Psoas muscle (tissue), 7 donors: ENCODE measurements at regions not wholly inside any gene's neighbourhood (a gene's known extent, or its start where the extent isn't known, plus 50 kb on each side); places are given as distances from the start of the nearest gene placed in this dataset.

ENCODE experiments used
- ATAC-seq, 4 donors: fragments of 200-7000 bp; cut with Tn5 transposase; one replicate each; pipeline ENCODE4 v1.9.1; 2020; ENCODE audit warnings: moderate library complexity in 3 of 4, mild to moderate bottlenecking in 2 of 4
- DNase-seq, 2 donors: peaks; one replicate each; pipeline ENCODE4 v3.0.0-alpha.2; 2020
- H3K27ac ChIP-seq: fragments of 200-600 bp; one replicate; pipeline ENCODE4 v1.8.0; 2022
- H3K27me3 ChIP-seq, 3 donors: fragments of 200-600 bp in 1 of 3; one replicate each; pipeline versions ENCODE4 v1.6.1 to v1.8.0; 2013 to 2022; ENCODE audit warnings: low read length in 2 of 3, mild to moderate bottlenecking in 2 of 3, moderate library complexity in 1 of 3; ENCODE audit not compliant: insufficient read depth in 3 of 3
- H3K36me3 ChIP-seq, 2 donors: fragments of 200-600 bp in 1 of 2; one replicate each; pipeline versions ENCODE4 v1.6.1 to v1.8.0; 2013 to 2022; ENCODE audit warnings: low read depth in 1 of 2, mild to moderate bottlenecking in 1 of 2, moderate library complexity in 1 of 2; ENCODE audit not compliant: insufficient read depth in 1 of 2
- H3K4me1 ChIP-seq: fragments of 200-600 bp; one replicate; pipeline ENCODE4 v1.8.0; 2022
- H3K4me3 ChIP-seq: fragments of 200-600 bp; one replicate; pipeline ENCODE4 v1.8.0; 2022; ENCODE audit warnings: mild to moderate bottlenecking
- H3K9me3 ChIP-seq: fragments of 200-600 bp; one replicate; pipeline ENCODE4 v1.8.0; 2022
- CTCF ChIP-seq: fragments of 200-600 bp; IDR thresholded peaks from one replicate; pipeline ENCODE4 v1.8.0; 2022; ENCODE audit warnings: antibody characterized with exemption
- WGBS, 3 donors: extraction: QIAGEN DNeasy Blood & Tissue Kit; methylation state at CpG; one replicate each; pipeline versions ENCODE4 v1.1.6 to v1.1.7; 2013; 5-methylcytosine and 5-hydroxymethylcytosine counted together
- intact Hi-C, 2 donors: fragments of 100-400 bp; cut with DNase I; formaldehyde crosslinking; loops; one replicate each; pipeline versions ENCODE4 v1.11.0 to v1.14.2; 2022
- donor health status: healthy with polysubstance abuse.
- donor health status: DM: no; HTN: no; CAD: no; lungs with moderate emphysema.
- donor health status: Bipolar disorder and iron deficiency.
- donor health status: healthy.
- donor health status: DM: yes; HTN: yes; CAD: no.
- donor health status: DM: no; HTN: no; CAD: no.
- donor health status: DM: yes; HTN: yes; CAD: no.

- intact Hi-C loops: loop anchor here in 1 of 2 donors (10.0 kb wide), 1 partner anchor 108 kb away; no protein-coding TSS in a partner anchor
- H3K27ac ChIP-seq: no peak overlapping the region
- WGBS, 3 donors: 89 to 95% (median 90%) methylated on average over 7 of the region's 7 CpGs
- H3K4me3 ChIP-seq: no peak overlapping the region
- H3K4me1 ChIP-seq: no peaks in the 10 kb centered on the region
- no peaks in the 10 kb centered on the region for H3K36me3 ChIP-seq
- no peaks in the 10 kb centered on the region for H3K27me3 ChIP-seq
- no peaks in the 10 kb centered on the region for H3K9me3 ChIP-seq
- TF ChIP-seq CTCF: no peak
- DNase-seq (no peak), ATAC-seq (no peak)
These were observed 119.4 kb downstream of the MRPS6 start for GRCh38 chr21:34192646-34193285.

- intact Hi-C loops: loop anchor here in 1 of 2 donors (10.0 kb wide), 1 partner anchor 111 kb away; no protein-coding TSS in a partner anchor
- H3K9me3 ChIP-seq: no peaks in the 10 kb centered on the region
- TF ChIP-seq CTCF: no peak
- no peak overlapping the region for H3K4me3 ChIP-seq
- DNase-seq: no peak
- no peak for ATAC-seq
- no peak overlapping the region for H3K27ac ChIP-seq
- 75 to 94% (median 76%) methylated on average over 6 of the region's 6 CpGs for WGBS, 3 donors
- no peaks in the 10 kb centered on the region for H3K36me3 ChIP-seq
- no peaks in the 10 kb centered on the region for H3K27me3 ChIP-seq
- no peaks in the 10 kb centered on the region for H3K4me1 ChIP-seq
These were observed 122.0 kb downstream of the MRPS6 start for GRCh38 chr21:34195335-34195734.

- no peak for TF ChIP-seq CTCF
- Histone ChIP-seq H3K4me1 (no peaks in the 10 kb centered on the region), H3K27me3 (no peaks in the 10 kb centered on the region), H3K27ac (no peak overlapping the region), H3K9me3 (no peaks in the 10 kb centered on the region), H3K36me3 (no peaks in the 10 kb centered on the region), H3K4me3 (no peak overlapping the region)
- DNase-seq: no peak
- ATAC-seq: no peak
- intact Hi-C loops: loop anchor here in 1 of 2 donors (10.0 kb wide), 1 partner anchor 112 kb away; no protein-coding TSS in a partner anchor
- WGBS, 3 donors: 83 to 86% (median 84%) methylated on average over 6 of the region's 6 CpGs
These were observed 123.6 kb downstream of the MRPS6 start for GRCh38 chr21:34196996-34197395.

- H3K36me3 ChIP-seq: no peaks in the 10 kb centered on the region
- intact Hi-C loops: loop anchor here in 1 of 2 donors (10.0 kb wide), 1 partner anchor 113 kb away; no protein-coding TSS in a partner anchor
- WGBS, 3 donors: 91 to 95% (median 94%) methylated on average over 3 of the region's 3 CpGs
These were observed 124.2 kb downstream of the MRPS6 start for GRCh38 chr21:34197561-34197960.

More at GRCh38 chr21:34197561-34197960, 124.2 kb downstream of the MRPS6 start:
- Histone ChIP-seq H3K27ac (no peak overlapping the region), H3K27me3 (no peaks in the 10 kb centered on the region), H3K4me3 (no peak overlapping the region), H3K4me1 (no peaks in the 10 kb centered on the region), H3K9me3 (no peaks in the 10 kb centered on the region)
- ATAC-seq (no peak), DNase-seq (no peak)
- no peak for TF ChIP-seq CTCF
